ENCODE measurements at regions not wholly inside any gene's neighbourhood (a gene's known extent, or its start where the extent isn't known, plus 50 kb on each side); places are given as distances from the start of the nearest gene placed in this dataset.

DNA sequence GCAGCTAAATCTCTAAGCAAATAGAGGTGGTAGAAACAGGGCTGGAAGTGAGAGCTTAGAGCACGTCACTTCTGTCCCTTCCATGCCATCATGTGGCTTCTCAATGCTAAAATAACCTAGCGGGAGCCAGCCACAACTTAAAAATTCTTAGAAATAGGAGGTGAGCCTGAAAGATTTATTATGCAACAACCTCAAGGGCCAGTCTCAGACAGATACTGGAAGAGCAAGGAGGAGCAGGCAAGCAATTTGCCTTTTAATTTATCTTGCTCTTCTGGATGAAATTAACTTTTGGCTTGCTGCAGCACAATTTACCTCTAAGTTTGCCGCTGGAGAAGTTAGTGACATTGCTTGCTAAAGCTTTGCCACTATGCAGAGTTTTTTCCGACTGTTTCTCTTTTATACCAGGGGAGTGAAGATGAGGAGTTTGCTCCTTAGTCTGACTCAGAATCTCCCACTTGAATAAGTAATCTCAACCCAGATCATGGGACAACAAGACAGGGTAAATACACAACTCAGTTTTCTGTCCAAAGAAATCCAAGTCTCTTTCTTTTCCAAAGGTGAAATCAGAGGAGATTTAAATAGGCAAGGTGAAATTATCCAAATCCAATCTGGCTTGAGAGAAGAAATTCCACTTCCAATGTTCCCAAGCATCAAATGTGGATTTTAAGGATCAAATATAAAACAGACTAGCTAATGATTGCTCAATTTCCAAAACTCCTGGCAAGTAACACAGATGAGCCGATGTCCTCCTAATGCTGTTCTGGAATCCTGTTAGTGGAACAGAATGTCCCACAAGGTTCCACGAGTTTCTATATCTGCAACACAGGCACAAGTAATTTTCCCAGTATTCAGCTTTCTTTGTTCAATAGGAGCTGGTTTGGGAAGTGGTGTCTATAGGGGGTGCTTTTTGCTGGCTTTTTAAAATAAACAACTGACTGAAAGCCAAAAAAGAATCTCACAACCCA, 329.4 kb upstream of the RORA start:
- no peak overlapping the region for H3K9ac ChIP-seq (ENCODE audit: low read length)
- ChIA-PET POLR2A (no interaction called here), RAD21 (ENCODE audit: low non-redundant PET in 1 of 2, low total read pairs in 2 of 2, uncharacterized antibody in 2 of 2, unreplicated experiment in 2 of 2) (no interaction called here), CTCF (no interaction called here)
- H3K4me2 ChIP-seq (ENCODE audit: low read length), result no peak overlapping the region
- H3K9me3 ChIP-seq (ENCODE audit: control insufficient read depth in 1 of 2, insufficient read depth in 1 of 2, low read depth in 1 of 2, low read length in 2 of 2), result no peaks in the 10 kb centered on the region
- ATAC-seq (no peak), DNase-seq (ENCODE audit: low read depth, low spot score) (no peak)
- no peaks in the 10 kb centered on the region for H3K36me3 ChIP-seq (ENCODE audit: control insufficient read depth in 1 of 2, insufficient read depth in 2 of 2, low read length in 2 of 2)
- H3K27me3 ChIP-seq (ENCODE audit: insufficient read depth, low read length), result no peaks in the 10 kb centered on the region
- BruUV-seq (replicated peaks), result no TSS peak
- no peaks in the 10 kb centered on the region for H3K79me2 ChIP-seq (ENCODE audit: insufficient read depth, low read length)
- H3K4me3 ChIP-seq (replicated peaks in 1 of 2; ENCODE audit: low read depth in 1 of 2, low read length in 2 of 2), result no peak overlapping the region
- no peak overlapping the region for H2AFZ ChIP-seq (ENCODE audit: low read depth, low read length, poor library complexity, severe bottlenecking)
- no peak overlapping the region for H3K27ac ChIP-seq (ENCODE audit: low read depth, low read length)
- no peaks in the 10 kb centered on the region for H4K20me1 ChIP-seq (ENCODE audit: insufficient read depth)
- no peaks in the 10 kb centered on the region for H3K4me1 ChIP-seq (ENCODE audit: control insufficient read depth in 1 of 2, insufficient read depth in 2 of 2, low read length in 2 of 2)
- H3K9me2 ChIP-seq (ENCODE audit: insufficient read depth), result no peaks in the 10 kb centered on the region
- TF ChIP-seq RAD21 (IDR thresholded peaks at IDR 0.05; ENCODE audit: low read depth), result no peak
- TF ChIP-seq, protein P1, sequence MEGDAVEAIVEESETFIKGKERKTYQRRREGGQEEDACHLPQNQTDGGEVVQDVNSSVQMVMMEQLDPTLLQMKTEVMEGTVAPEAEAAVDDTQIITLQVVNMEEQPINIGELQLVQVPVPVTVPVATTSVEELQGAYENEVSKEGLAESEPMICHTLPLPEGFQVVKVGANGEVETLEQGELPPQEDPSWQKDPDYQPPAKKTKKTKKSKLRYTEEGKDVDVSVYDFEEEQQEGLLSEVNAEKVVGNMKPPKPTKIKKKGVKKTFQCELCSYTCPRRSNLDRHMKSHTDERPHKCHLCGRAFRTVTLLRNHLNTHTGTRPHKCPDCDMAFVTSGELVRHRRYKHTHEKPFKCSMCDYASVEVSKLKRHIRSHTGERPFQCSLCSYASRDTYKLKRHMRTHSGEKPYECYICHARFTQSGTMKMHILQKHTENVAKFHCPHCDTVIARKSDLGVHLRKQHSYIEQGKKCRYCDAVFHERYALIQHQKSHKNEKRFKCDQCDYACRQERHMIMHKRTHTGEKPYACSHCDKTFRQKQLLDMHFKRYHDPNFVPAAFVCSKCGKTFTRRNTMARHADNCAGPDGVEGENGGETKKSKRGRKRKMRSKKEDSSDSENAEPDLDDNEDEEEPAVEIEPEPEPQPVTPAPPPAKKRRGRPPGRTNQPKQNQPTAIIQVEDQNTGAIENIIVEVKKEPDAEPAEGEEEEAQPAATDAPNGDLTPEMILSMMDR (IDR thresholded peaks at IDR 0.05 in 2 of 3, conservative IDR thresholded peaks at IDR 0.05 in 1 of 3; ENCODE audit: borderline replicate concordance in 1 of 3, insufficient read depth in 1 of 3, low read depth in 2 of 3, low read length in 2 of 3), result no peak
- no peak for TF ChIP-seq FOSL1 (IDR thresholded peaks at IDR 0.05; ENCODE audit: low read depth)
- TF ChIP-seq EGR1 (IDR thresholded peaks at IDR 0.05; ENCODE audit: low read depth), result no peak
- TF ChIP-seq SRF (IDR thresholded peaks at IDR 0.05; ENCODE audit: low read depth), result no peak
- no peak for TF ChIP-seq TCF7L2 (IDR thresholded peaks at IDR 0.05; ENCODE audit: borderline replicate concordance, extremely low read depth, insufficient read depth, insufficient read length)
- no peak for TF ChIP-seq JUND (IDR thresholded peaks at IDR 0.05)
- intact Hi-C loops (cut with micrococcal nuclease), result no loop called here
